GM19238 (cell line): ENCODE measurements at regions not wholly inside any gene's neighbourhood (a gene's known extent, or its start where the extent isn't known, plus 50 kb on each side); places are given as distances from the start of the nearest gene placed in this dataset.

Experiments
- DNase-seq: peaks from one replicate; pipeline ENCODE4 v3.0.0; 2011; ENCODE audit warnings: low spot score; ENCODE audit not compliant: insufficient read length

DNA sequence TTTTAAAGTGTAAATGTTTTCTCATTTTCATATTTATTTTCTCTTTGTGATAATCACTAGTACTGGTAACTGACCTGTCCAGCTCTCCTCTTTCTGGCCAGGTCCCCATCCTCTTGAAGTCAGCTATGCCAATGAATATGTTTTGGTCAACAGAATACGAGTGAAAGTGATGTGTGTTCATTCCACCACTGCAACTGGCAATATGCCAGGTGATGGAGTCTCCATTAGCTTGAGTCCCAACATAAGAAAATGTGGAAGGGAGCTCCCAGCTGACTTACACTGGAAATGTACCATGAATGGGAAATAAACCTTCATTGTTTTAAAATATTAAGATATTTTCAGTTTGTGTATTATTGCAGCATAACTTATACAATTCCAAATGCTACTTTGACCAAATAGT, 75.8 kb downstream of the CCDC34 start:
- DNase-seq = no peak

DNA sequence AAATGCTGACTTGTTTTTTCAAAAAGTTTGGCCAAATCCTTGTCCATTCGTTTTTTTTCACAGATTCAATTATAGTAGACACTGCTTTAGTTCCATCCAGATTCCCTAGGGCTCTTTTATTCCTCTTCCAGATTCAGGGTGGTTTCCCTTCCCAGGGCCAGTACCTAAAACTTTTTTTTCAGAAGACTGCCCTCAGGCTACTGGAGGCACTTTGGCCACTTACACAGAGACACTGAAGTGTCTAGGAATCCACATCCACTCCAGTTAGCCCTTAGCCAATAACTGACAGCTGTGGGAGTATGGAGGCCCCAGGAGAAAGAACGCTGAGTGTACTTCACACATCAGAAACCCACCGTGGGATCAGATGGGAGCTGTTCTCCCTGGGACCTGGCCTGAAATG, 77.3 kb downstream of the CCDC34 start:
- DNase-seq = no peak

DNA sequence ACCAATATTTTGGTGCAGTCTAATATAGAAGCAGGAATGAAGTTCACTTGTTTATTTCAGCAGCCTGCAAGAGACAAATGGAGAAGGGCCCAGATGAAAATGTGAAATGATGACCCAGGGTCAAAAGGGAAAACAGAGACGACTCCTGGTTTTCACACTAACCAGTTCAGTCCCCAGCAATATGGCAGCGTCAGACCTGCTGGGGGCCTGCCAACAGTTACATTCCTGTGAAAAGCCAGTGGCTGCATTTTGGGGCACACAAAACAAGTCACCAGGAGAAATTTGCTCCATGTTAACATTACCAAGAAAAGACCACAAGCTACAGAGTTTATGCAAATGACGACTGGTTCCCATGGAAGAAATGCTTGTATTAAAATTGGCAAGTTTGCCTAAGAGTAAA, 80.2 kb downstream of the CCDC34 start:
- DNase-seq = no peak

DNA sequence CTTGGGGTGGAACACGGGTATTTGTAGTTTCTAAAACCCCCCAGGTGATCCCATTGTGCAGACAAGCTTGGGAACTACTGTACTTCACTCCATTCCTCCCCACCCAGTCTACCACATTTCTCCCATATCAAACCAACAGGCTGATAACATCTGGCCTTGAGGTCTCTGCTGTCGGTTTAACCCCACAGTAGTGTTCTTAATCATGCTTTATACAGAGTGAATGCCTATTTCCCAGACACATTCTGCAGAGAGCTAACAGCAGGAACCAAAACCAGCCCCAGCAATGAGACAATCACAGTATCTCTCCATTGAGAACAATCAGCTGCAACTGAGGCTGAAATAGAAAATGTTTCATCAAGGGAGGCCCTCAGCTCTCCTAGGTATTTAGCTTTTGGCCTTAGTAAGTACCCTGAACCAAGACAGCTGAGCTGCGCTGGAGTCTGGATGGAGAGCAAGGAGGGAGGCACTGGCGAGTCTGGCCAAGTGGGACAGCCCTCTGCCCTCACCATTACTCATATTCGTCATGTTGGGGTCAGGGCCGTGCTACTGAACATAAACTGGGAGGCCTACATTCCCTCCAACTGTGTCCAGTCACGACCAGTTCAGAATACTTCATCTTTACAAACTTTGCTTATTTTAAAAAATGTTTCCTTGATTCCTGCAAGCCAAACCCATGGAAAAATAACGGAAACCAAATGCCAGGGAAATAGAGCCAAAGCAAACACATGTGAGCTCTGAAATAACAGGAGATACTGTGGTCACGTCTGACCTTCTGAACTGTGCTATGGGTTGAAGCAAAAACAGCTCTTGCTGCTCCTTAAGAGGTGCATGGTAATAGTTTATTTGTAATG, 81.0 kb downstream of the CCDC34 start:
- no peak for DNase-seq

DNA sequence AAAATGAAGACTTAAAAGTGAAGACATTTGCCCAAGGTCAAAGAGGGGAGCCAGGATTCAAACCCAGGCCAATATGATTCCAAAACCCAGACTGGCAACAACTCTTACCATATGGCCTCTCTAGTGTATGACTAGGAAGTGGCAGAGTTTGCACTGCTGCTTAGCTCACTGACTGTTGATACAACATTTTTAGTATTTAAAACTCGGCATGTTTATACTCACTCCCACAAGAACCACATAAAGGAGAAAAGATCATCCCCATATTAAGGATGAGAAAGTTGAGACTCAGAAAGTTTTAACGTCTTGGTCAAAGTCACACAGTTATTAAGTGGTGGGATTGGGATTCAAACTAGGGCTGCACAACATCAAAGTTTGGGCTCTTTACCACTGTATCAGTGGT, 81.7 kb downstream of the CCDC34 start:
- DNase-seq = no peak

DNA sequence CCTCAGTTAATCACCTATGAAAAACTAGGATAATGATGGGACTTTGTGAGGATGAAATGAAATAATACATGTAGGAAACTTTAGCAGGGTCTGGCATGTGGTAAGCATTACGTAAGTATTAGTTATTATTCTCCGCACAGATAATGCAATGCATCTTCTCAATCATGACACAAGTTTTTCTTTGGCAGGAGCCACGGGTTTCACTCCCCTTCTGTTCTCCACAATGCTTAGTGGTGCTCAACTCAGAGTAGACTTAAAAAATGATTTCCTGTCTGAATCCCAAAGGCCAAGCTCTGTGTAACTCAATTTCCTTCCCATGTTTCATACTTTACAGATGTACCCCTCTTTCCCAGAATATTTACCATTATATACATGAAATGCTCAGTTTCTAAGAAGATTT, 82.9 kb downstream of the CCDC34 start:
- no peak for DNase-seq

DNA sequence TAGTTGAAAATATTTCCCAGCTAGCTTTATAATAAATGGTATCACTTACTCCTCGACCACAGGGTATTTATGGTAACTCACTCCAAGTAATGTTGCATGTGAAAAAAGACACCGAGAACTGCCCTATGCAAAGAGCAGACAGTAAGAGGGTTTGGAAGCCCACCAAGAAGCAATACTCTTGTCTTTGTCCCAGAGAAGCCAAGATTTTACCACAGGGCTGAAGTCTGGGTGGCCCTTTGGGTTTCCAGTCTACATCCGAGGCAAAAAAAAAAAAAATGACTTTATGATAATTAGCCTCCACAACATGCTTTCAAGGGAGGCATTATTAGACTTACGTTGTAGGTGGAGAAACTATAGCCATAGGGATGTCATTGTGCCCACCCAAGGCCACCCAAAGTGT, 83.6 kb downstream of the CCDC34 start:
- no peak for DNase-seq

DNA sequence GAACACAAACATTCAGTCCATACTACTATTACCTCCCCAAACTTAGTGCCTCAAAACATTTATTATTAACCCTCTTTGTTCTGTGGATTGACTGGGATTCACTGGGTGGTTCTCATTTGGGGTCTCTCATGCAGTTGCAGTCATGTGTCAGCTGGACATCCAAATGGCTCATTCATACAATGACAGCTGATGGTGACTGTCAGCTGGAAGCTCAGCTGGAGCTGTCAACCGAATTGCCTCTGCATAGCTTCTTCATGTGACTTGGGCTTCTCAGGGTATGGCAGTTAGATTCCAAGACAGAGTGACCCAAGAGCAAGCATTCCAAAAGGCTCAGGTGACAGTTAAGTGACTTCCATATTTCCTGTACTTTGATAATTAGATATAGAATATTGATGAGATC, 85.2 kb downstream of the CCDC34 start:
- DNase-seq = no peak

DNA sequence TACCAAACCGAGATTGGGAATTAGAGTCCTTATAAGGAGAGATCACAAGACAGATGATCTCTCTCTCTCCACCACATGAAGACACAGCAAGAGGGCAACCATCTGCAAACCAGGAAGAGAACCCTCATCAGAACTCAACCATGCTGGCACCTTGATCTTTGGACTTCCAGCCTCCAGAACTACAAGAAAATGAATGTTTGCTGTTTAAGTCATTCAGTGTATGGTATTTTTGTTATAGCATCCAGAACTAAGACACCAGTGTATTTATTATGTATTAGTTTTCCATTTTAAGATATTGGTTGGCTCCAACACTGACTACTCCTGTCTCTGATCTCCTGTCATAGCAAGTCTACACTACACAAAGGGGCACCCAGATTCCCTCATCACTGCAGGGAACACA, 86.9 kb downstream of the CCDC34 start:
- no peak for DNase-seq

DNA sequence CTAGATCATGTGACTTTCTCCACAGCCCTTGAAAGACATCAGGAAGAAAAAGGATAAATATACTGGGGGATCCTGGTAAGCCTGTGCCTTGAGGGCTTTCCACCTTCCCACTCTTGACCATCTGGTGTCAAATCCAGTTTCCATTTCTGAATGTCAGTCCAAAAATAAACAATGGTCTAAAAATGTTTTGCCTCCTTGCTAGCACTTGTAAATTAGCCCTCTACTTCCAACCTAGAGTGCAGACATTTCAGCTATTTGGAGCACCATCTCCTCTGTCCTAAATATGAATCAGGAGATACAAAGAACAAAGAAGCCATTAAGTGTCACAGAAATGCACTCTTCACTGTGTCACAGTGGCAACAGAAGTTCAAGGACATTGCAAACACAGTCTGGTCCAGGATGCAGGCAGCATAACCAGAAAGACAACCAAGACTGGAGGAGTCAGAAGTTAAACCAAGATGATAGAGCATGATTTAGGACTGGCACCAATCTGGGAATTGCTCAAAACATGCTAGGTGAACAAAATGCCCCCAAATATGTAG, 88.1 kb downstream of the CCDC34 start:
- DNase-seq = no peak

DNA sequence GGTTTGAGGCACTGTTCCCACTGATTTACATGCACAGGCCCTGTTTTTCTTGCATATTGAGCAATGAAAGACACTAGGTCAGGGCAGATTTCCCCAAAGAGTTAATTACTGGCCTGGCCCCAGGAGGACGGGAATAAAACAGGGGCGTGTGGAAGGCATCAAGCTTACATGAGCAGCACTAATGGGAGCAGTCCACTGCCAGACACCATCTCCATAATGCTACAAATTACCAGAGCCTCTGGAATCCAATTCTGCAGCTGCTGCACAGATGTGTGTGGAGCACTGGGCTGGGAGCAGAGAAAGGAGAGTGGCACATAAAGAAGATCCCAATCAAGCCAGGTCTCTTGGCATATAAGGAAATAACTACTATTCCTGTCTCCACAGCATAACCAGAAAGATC, 96.9 kb downstream of the CCDC34 start:
- no peak for DNase-seq

DNA sequence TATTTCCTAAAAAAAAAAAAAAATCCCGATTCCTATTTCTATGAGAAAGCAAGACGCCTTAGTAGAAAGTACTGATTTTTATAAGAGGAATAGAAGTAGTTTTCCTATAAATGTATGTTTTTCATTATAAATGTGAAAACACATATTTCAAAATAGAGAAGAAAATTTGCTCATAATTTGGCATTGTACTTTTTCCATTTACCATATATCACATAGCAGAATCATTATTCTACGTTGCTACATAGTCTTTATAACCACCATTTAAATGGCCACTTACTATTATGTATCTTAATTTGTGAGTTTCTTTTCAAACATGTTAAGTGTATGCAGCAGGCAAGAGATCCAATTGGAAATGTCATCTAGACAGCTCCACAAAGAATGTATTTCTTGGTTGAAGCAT, 99.0 kb downstream of the CCDC34 start:
- DNase-seq = no peak

DNA sequence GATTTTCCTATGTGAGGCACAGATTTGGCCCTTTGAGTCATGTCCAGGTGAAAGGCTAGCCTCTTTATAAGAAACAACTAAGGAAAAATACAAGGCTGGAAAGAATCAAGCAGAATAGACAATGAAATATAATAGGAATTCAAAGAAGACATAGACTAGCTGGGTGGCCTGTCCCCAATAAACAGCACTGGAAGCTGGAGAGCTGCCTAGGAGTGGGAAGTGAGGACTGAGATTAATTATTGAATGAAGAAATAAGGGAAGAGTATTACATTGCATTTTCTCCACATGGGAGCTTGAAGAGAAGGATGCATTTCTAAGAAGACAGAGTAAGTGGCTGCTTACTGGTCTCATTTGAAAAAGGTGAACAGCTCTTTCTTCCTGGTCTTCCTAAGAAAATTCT, 100.0 kb downstream of the CCDC34 start:
- DNase-seq = no peak

DNA sequence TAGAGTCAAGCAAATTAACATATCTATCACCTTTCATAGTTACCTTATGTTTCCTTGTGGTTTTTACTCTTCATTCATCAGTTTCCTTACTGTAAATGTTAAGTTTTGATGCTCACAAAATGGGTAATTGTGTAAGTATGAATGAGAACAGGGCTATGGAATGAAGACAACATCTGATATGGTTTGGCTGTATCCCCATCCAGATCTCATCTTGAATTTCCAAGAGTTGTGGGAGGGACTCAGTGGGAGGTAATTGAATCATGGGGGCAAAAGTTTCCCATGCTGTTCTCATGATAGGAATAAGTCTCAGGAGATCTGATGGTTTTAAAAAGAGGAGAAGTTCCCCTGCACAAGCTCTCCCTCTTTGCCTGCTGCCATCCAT, 107.6 kb downstream of the CCDC34 start:
- no peak for DNase-seq

DNA sequence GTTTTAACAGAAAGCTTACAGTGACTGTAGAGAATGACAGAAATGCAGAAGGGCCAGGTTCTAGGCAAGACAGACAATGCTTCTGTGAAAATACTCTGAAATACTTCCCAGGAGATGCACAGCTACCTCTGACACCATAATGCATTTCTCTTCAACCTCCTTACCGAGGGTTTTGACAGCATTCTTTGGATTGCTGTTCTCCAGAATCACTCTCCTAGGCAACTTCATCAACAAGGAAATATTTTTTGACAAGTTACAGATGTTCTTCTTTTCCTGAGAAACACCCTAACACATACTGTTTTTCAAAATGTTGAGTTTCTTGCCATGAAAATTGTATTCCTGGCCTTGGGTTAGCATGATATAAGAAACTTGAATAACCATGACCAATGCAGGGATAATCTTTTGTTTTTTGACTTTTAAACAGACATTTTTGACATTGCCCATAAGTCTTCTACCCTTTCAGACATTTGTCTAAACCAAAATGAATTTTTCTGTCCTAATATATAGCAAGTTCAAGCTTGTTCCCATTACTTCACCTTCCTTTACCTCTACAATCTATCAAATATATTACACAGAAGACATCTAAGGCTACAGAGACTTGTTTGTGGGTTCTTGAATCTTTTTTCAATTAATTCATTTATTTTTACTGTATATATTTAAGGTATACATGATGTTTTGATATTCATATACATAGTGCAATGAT, 108.1 kb downstream of the CCDC34 start:
- no peak for DNase-seq

DNA sequence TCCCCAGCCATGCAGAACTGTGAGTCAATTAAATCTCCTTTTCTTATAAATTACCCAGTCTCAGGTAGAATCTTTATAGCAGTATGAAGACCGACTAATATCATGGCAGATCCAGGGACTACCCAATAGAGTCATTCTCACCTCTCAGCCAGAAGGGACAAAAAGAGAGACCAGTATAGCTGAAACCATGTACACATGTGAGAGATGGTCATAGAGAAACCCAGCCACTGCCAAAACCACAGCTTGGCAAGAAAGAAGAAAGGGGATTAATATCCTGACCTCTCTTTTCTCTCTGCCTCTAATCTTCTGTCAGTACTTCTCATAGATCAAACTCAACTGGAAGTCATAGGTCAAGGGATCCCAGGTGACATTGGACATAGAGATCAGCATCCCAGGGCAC, 109.8 kb downstream of the CCDC34 start:
- no peak for DNase-seq

DNA sequence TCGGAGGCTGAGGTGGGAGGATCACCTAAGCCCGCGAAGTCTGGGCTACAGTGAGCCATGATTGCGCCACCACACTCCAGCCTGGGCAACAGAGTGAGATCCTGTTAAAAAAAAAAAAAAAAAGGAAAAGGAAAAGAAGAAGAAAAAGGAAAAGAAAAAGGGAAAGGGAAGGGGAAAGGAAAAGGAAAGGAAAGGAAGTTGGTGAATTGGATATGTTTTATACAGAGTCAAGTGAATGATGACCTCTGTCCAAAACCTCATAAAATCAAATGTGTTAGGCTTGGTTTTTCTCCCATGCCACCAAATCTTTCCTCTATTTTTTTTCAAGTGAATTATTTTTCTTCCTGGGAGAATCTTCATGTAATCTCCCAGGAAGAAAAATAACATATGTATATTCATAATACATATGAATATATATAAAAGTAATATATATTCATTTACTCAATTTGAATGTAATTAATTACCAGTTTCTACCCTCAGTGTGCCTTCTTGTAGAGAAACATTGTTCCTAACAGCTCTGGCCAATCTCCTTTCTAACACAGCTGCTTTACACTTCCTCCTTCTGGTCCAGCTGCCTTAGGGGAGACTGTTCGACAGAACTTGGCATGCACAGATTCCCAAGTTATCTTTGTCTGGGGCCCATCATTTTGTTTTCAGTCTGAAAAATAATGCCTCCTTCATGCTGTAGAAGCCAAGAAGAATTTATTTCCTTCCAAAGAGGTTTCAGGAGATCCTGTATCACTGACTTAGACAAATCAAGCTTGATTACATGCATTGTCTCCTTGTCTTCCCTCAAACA, 111.9 kb downstream of the CCDC34 start:
- no peak for DNase-seq

DNA sequence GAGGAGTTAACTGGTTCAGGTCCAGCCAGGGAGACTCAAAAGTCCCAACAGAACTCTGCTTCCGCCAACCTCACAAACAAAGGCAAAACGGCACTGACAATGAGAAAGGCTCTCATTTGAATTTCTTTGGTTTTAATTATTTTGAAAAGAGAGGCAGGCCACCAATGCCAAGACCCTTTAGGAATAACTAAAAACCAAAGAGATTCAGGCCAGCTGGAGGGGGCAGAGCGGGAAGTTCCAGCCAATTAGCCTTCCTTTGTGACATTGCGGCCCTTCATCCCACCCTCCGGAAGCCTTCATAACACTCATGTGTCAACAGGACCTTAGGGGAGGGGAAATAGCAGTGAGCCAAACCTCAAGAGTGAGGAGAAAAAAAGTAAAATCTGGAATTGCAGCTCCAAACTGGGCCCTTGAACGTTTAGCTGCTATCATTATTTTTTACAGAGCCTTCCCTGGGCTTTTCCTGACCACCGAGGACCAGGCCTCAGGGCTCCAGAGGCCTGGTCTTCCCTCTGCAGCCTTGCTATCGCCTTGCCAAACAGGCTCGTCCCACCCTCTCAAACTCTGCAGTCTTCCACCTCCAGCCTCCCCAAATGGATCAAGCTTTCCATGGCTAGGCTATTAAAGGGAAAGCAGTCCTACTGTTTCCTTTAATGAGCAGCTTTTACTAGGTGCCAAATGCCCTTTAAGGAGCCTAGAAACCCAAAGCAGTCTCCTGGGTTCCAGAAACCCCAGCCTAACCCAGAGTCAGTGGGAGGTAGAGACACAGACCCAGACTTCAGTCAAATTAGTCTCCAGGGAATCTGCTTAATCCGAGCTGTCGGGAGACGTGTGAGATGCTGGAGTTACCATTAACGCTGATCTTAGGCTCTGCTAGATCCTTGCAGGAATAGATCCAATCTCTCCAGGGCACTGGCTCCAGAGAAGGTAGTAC, 114.2 kb downstream of the CCDC34 start:
- no peak for DNase-seq

DNA sequence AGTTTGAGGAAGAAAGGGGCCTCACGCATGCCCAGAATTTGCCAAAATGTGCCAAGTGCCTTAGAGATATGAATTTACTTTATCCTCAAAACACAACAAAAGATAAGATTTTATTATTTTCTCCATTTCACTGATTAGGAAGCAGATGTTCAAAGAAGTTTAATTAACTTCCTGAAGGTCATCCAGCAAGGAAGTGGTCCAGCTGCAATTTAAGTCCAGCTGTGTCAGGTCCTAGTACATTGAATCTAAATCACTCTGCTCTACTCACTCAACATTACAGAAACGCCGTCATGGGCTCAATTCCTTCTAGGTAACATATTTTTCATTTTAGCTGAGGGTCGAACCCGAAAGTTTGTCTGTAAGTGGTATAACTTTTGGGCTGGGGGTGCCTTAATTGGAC, 115.4 kb downstream of the CCDC34 start:
- no peak for DNase-seq

DNA sequence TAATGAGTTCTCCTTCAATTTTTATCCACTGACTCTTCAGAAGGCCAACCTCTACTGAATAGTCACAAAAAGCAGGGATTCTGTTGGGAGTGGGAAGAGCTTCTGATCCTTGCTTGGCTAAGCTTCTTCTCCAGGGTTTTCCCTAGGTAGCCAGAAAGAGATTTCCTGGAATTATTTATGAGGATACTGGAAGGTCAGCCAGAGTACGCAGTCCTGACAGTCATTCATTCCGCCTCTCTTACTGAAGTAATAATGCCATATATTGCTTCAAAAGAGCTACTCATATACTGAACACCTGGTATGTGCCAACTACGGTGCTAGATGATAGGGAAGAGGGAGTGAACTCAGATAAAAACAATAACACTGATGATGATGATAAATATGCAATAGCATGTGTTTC, 116.1 kb downstream of the CCDC34 start:
- no peak for DNase-seq

DNA sequence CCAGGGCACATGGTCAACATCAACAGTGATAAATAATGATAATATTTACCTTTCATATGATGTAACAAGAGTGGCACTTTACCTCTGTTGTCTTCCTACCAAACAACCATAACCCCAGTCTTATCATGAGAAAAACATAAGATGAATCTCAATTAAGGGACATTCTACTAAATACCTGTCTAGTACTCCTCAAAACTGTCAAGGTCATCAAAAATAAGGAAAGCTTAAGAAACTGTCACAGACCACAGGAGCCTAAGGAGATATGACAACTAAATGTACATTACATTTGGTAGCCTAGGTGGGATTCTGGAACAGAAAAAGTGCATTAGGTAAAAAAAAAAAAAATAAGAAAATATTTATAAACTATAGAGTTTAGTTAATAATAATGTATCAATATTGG, 118.1 kb downstream of the CCDC34 start:
- DNase-seq = no peak
